DOHH2 (cell line): ENCODE measurements at regions not wholly inside any gene's neighbourhood (a gene's known extent, or its start where the extent isn't known, plus 50 kb on each side); places are given as distances from the start of the nearest gene placed in this dataset.

ENCODE experiments used
- CTCF ChIP-seq: fragments of 200-600 bp; sonication (generic); IDR thresholded peaks from one replicate; pipeline ENCODE4 v1.5.1; 2014; ENCODE audit warnings: antibody characterized with exemption, mild to moderate bottlenecking, low read depth, low read length; ENCODE audit not compliant: poor library complexity, severe bottlenecking
- EZH2phosphoT487 ChIP-seq: fragments of 200-600 bp; sonication (generic); IDR thresholded peaks from 2 replicates; pipeline ENCODE4 v1.6.1; 2017; ENCODE audit warnings: borderline replicate concordance, mild to moderate bottlenecking, antibody characterized with exemption, low read length, moderate library complexity, mixed read lengths

GRCh38 chr14:101065696-101066694 is 162.5 kb upstream of the RTL1 start:
- no peak for TF ChIP-seq CTCF
- no peak for TF ChIP-seq EZH2phosphoT487
